B cell (primary cell): ENCODE measurements at regions not wholly inside any gene's neighbourhood (a gene's known extent, or its start where the extent isn't known, plus 50 kb on each side); places are given as distances from the start of the nearest gene placed in this dataset.

Experiments
- CTCF ChIP-seq: fragments of 200-600 bp; IDR thresholded peaks from one replicate; pipeline ENCODE4 v1.8.0; 2022; ENCODE audit warnings: antibody characterized with exemption, mild to moderate bottlenecking
- EZH2 ChIP-seq: IDR thresholded peaks from 2 replicates; pipeline ENCODE4 v1.6.1; 2012; ENCODE audit warnings: borderline replicate concordance, low read depth, mild to moderate bottlenecking, moderate library complexity, low read length; ENCODE audit not compliant: insufficient read depth, poor library complexity, severe bottlenecking

GRCh38 chr13:88248393-88248792 is 577.2 kb downstream of the SLITRK5 start:
- TF ChIP-seq CTCF, result no peak
- no peak for TF ChIP-seq EZH2
